K562 (cell line): ENCODE measurements at regions not wholly inside any gene's neighbourhood (a gene's known extent, or its start where the extent isn't known, plus 50 kb on each side); places are given as distances from the start of the nearest gene placed in this dataset.

ENCODE experiments used
- HOXB6 ChIP-seq: fragments of 250-450 bp; sonication (Bioruptor Pico); IDR thresholded peaks from 2 replicates; pipeline ENCODE4 v1.5.1; 2022; ENCODE audit warnings: mild to moderate bottlenecking, borderline replicate concordance
- MEF2A ChIP-seq: IDR thresholded peaks from 2 replicates; pipeline ENCODE4 v1.6.1; 2011; ENCODE audit warnings: low read depth, mild to moderate bottlenecking, low read length, moderate library complexity; ENCODE audit not compliant: control insufficient read depth
- POLR2AphosphoS5 ChIP-seq: IDR thresholded peaks from 2 replicates; pipeline ENCODE4 v1.6.1; 2011; ENCODE audit warnings: mild to moderate bottlenecking, low read depth, low read length, moderate library complexity; ENCODE audit not compliant: control insufficient read depth, insufficient read depth
- SIN3A ChIP-seq, 2 experiments: fragments of 150-350 bp in 1 of 2; IDR thresholded peaks; 2 replicates each; pipeline ENCODE4 v1.6.1; 2011 to 2016; ENCODE audit warnings: borderline replicate concordance in 2 of 2, low read depth in 2 of 2, low read length in 2 of 2, mild to moderate bottlenecking in 2 of 2, moderate library complexity in 2 of 2; ENCODE audit not compliant: control insufficient read depth in 1 of 2
- SIX5 ChIP-seq, 2 experiments: IDR thresholded peaks; 2 replicates each; pipeline ENCODE4 v1.6.1; 2011; ENCODE audit warnings: low read length in 2 of 2, borderline replicate concordance in 1 of 2, low read depth in 1 of 2, mild to moderate bottlenecking in 1 of 2, moderate library complexity in 1 of 2; ENCODE audit not compliant: insufficient read depth in 1 of 2
- TCF7L2 ChIP-seq: fragments of 150-350 bp; IDR thresholded peaks from 2 replicates; pipeline ENCODE4 v1.6.1; 2016; ENCODE audit warnings: low read depth, mild to moderate bottlenecking, low read length, moderate library complexity
- TCFL5 ChIP-seq: fragments of 250-450 bp; sonication (Bioruptor Pico); conservative IDR thresholded peaks from 2 replicates; pipeline ENCODE4 v1.6.1; 2021; ENCODE audit warnings: mild to moderate bottlenecking, moderate library complexity, matching md5 sums

DNA sequence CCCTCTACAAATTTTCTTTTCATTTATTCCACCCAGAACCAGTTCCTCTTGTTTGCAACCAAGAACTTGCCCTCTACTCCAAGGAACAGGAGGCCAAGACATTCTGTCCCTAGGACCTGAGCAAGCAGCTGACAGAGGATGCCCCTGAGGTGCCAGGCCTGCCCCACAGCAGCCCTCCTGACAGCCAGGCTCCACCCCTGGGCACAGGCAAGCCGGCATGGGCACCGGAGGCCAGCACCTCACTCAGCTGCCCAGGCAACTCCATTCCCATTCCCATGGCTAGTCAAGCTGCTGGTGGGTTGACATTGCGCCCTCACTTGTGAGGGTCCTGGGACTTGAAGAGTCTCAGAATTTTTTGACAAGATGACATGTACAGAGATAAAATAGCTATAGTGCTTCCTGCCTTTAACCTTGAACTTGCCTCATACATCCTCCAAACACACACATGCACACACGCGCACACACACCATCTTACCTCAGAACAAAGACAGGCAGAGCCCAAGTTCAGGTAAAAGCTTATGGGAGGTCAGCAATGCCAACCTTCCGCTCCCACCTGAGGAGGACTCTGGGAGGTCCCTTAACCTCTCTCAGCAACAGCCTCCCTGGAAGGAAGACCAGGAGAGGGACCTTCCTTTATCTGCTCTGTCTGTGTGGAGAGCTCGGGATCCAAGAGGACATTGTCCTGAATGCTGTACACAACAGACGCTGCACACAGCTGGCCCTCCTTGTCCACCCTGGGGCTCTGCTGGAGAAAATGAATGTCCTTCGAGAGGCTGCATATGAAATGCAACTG, 620.9 kb upstream of the CADM1 start:
- TF ChIP-seq SIN3A (IDR thresholded peaks at IDR 0.05; ENCODE audit: borderline replicate concordance in 2 of 2, control insufficient read depth in 1 of 2, low read depth in 2 of 2, low read length in 2 of 2) (no peak), MEF2A (no peak), POLR2AphosphoS5 (no peak), SIX5 (IDR thresholded peaks at IDR 0.05; ENCODE audit: borderline replicate concordance in 1 of 2, insufficient read depth in 1 of 2, low read depth in 1 of 2, low read length in 2 of 2) (no peak), TCFL5 (CRISPR knock-in tag) (no peak), TCF7L2 (no peak), HOXB6 (CRISPR knock-in tag) (no peak)
